Nephron (organoid): ENCODE measurements at regions not wholly inside any gene's neighbourhood (a gene's known extent, or its start where the extent isn't known, plus 50 kb on each side); places are given as distances from the start of the nearest gene placed in this dataset.

ENCODE experiments used
- H3K27ac Mint-ChIP-seq, 3 experiments: 2 replicates each; pipeline ENCODE4 v1.8.0; 2020; ENCODE audit warnings: mixed read lengths in 3 of 3, mild to moderate bottlenecking in 2 of 3, moderate library complexity in 1 of 3
- H3K27me3 Mint-ChIP-seq: 2 replicates; pipeline ENCODE4 v1.8.0; 2021; ENCODE audit warnings: low read depth, mild to moderate bottlenecking, moderate library complexity, mixed read lengths
- H3K36me3 Mint-ChIP-seq: 2 replicates; pipeline ENCODE4 v1.8.0; 2020; ENCODE audit warnings: low read depth, mixed read lengths
- H3K4me1 Mint-ChIP-seq: 2 replicates; pipeline ENCODE4 v1.8.0; 2020; ENCODE audit warnings: mixed read lengths
- H3K4me3 Mint-ChIP-seq, 3 experiments: 2 replicates each; pipeline ENCODE4 v1.8.0; 2020; ENCODE audit warnings: mild to moderate bottlenecking in 3 of 3, mixed read lengths in 3 of 3, moderate library complexity in 2 of 3
- H3K9me3 Mint-ChIP-seq: 2 replicates; pipeline ENCODE4 v1.8.0; 2020; ENCODE audit warnings: mixed read lengths
- TF ChIP-seq, protein P1 (sequence below), 3 experiments: fragments of 200-600 bp; sonication (generic); IDR thresholded peaks; one replicate each; pipeline ENCODE4 v1.5.0; 2021; ENCODE audit warnings: antibody characterized with exemption in 3 of 3; ENCODE audit not compliant: unreplicated experiment in 3 of 3

DNA sequence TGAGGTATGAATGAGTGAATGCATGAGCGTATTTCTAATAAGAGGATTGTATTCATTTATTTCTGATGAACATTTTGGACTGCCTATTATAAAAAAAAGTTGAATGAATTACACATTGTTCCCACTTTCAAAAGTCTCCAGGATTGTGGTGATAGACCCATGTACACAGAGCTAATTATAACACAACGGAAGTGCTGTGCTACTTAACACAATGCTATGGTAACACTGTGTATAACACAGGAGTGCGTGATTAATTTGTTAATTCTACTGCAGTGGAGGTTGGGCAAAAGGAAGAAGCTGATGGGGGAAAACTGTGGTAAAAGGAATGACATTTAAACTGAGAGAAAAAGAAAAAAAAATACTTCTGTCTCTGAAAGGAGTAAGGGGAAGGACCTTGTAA lies 147.8 kb upstream of the MEF2C start:
- no peak overlapping the region for H3K4me3 Mint-ChIP-seq
- TF ChIP-seq, protein P1, sequence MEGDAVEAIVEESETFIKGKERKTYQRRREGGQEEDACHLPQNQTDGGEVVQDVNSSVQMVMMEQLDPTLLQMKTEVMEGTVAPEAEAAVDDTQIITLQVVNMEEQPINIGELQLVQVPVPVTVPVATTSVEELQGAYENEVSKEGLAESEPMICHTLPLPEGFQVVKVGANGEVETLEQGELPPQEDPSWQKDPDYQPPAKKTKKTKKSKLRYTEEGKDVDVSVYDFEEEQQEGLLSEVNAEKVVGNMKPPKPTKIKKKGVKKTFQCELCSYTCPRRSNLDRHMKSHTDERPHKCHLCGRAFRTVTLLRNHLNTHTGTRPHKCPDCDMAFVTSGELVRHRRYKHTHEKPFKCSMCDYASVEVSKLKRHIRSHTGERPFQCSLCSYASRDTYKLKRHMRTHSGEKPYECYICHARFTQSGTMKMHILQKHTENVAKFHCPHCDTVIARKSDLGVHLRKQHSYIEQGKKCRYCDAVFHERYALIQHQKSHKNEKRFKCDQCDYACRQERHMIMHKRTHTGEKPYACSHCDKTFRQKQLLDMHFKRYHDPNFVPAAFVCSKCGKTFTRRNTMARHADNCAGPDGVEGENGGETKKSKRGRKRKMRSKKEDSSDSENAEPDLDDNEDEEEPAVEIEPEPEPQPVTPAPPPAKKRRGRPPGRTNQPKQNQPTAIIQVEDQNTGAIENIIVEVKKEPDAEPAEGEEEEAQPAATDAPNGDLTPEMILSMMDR (IDR thresholded peaks at IDR 0.05; ENCODE audit: unreplicated experiment in 3 of 3): no peak
- peaks cover 3% of the 10 kb centered on the region for H3K36me3 Mint-ChIP-seq
- no peak overlapping the region for H3K27ac Mint-ChIP-seq
- no peaks in the 10 kb centered on the region for H3K27me3 Mint-ChIP-seq
- H3K9me3 Mint-ChIP-seq: peaks cover 12% of the 10 kb centered on the region
- H3K4me1 Mint-ChIP-seq: no peaks in the 10 kb centered on the region

DNA sequence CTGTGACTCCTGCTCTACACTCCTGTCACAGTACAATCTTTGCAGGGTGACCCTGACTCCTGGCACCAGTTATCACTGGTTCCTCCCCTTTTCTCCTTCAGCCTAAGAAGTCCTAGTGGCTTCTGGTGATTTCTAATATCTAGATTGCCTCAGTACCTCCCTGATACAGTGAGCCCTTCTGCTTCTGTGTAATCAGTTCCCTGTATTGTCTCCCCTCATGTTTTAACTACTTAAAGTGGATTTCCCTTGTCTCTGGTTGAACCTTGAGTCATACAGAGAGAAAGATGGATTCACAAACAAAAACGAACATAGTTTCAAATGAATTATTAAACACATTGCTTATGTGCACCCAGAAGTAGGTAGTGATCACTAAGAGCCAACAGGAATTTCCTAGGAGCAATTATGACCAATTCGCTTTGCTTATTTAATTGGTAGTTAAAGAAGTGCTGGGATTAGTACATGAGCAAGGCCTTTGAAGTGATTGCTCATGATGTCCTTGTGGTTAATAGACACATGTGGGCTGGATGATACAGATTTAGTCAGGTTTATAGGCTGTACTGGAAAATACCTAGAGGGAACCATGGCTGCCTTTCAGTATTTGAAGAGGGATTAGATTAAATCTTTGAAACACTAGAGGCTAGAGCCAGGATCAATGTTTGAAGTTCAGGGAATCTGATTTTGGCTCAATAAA lies 145.8 kb upstream of the MEF2C start:
- TF ChIP-seq, protein P1 (IDR thresholded peaks at IDR 0.05; ENCODE audit: unreplicated experiment in 3 of 3): no peak
- Mint-ChIP-seq H3K9me3 (peaks cover 16% of the 10 kb centered on the region), H3K27me3 (no peaks in the 10 kb centered on the region), H3K27ac (no peak overlapping the region), H3K4me1 (no peaks in the 10 kb centered on the region), H3K4me3 (no peak overlapping the region), H3K36me3 (peaks cover 3% of the 10 kb centered on the region)

DNA sequence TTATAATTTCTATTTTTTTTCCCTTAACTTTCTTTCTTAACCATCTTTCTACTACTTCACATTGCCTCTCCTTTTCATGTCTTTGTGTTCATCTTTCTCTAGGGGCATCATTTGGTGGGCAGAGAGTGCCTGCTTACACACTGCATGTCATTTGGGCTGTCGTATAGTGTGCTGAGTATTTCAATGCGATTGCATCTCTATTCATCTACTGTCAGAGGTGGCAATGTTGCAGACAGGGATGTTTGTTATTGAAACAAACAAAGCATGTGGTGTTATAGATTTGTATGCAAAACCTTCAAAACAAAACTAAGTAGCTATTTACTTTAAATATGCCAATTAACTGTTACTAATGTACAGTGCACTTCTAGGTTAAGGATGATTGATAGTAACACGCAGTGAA lies 141.1 kb upstream of the MEF2C start:
- peaks cover 3% of the 10 kb centered on the region for H3K36me3 Mint-ChIP-seq
- H3K9me3 Mint-ChIP-seq: peaks cover 16% of the 10 kb centered on the region
- H3K4me3 Mint-ChIP-seq: no peak overlapping the region
- no peaks in the 10 kb centered on the region for H3K4me1 Mint-ChIP-seq
- no peaks in the 10 kb centered on the region for H3K27me3 Mint-ChIP-seq
- H3K27ac Mint-ChIP-seq: no peak overlapping the region
- TF ChIP-seq, protein P1 (IDR thresholded peaks at IDR 0.05; ENCODE audit: unreplicated experiment in 3 of 3): no peak

DNA sequence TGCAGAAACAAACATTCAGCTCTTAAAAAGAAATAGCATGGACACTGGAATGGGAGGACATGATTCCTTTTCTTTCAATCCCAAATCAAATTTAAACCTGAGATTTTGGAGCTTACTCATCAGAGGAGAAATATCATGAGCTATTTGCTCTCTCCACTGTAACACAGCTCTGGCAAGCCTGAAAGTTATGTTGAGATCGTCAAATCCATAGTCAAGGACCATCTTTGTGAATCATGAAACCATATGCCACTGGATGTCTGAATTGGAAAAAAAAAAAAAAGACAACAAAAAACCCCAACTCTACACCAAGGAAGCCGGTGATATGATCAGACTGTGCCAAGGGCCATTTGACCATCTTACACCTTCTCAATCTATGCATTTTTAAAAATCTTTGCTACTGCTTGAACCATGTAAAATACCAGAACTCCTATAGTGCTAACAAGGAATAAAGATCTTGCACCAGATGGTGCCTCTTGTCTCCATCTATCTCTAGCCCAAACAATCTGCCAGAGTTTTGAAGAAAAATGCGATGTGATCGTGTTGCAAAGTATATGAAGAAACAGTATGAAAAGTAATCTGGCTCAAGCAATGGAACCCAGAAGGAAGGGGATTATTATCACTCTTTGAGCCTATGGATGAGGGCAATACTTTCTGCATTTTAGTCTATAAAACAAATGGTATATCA lies 138.1 kb upstream of the MEF2C start:
- H3K4me3 Mint-ChIP-seq: no peak overlapping the region
- no peaks in the 10 kb centered on the region for H3K36me3 Mint-ChIP-seq
- TF ChIP-seq, protein P1 (IDR thresholded peaks at IDR 0.05; ENCODE audit: unreplicated experiment in 3 of 3): no peak
- peaks cover 2% of the 10 kb centered on the region for H3K4me1 Mint-ChIP-seq
- H3K27me3 Mint-ChIP-seq: no peaks in the 10 kb centered on the region
- no peak overlapping the region for H3K27ac Mint-ChIP-seq
- H3K9me3 Mint-ChIP-seq: peaks cover 4% of the 10 kb centered on the region

DNA sequence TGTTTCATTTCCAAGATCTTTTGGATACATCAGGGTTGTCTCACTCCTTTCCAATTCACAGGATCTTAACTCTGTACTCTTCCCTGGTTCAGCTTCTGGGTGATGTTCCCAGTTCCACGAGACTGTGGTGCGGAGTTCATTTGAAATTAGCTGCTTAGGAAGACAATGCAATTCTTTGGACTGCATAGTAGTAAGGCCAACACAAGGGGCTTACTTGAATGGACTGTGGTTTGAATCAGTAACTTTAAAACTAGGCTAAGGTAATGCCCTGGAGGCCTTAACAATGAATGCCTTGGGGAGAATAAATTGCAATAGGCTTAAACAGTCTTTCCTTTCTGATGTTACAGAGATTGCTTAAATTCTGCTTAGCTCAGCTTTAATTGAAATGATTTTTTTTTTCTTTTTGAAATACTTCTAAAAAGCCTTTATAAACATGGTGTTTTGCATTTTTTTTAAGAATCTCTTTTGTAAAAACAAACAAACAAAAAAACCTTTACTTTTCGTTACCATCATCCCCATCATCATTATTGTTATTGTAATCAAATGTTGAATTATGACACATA lies 133.8 kb upstream of the MEF2C start:
- Mint-ChIP-seq H3K27ac (no peak overlapping the region), H3K36me3 (no peaks in the 10 kb centered on the region), H3K27me3 (peaks cover 4% of the 10 kb centered on the region), H3K4me1 (peaks cover 9% of the 10 kb centered on the region), H3K4me3 (no peak overlapping the region), H3K9me3 (no peaks in the 10 kb centered on the region)
- TF ChIP-seq, protein P1 (IDR thresholded peaks at IDR 0.05; ENCODE audit: unreplicated experiment in 3 of 3): no peak
